ENCODE measurements at regions not wholly inside any gene's neighbourhood (a gene's known extent, or its start where the extent isn't known, plus 50 kb on each side); places are given as distances from the start of the nearest gene placed in this dataset.
"Not testable (repeated sequence)": the region's sequence is repeated elsewhere in the genome, so short reads cannot be mapped to it uniquely, and the experiment has no call there.

GRCh38 chr16:52727849-52728248 lies 180.9 kb upstream of the TOX3 start:
- no peak for DNase-seq (ENCODE audit: low read depth)

GRCh38 chr16:52727441-52727840 lies 180.5 kb upstream of the TOX3 start:
- DNase-seq (ENCODE audit: low read depth), result no peak

- DNase-seq (ENCODE audit: low read depth), result no peak
These were observed 178.5 kb upstream of the TOX3 start for GRCh38 chr16:52725461-52725860.

- no peak for DNase-seq (ENCODE audit: low read depth)
These were observed 178.1 kb upstream of the TOX3 start for GRCh38 chr16:52725043-52725442.

GRCh38 chr16:52721331-52721730 lies 174.4 kb upstream of the TOX3 start:
- DNase-seq (ENCODE audit: low read depth), result no peak

- no peak for DNase-seq (ENCODE audit: low read depth)
These were observed 171.1 kb upstream of the TOX3 start for GRCh38 chr16:52718046-52718445.

DNA sequence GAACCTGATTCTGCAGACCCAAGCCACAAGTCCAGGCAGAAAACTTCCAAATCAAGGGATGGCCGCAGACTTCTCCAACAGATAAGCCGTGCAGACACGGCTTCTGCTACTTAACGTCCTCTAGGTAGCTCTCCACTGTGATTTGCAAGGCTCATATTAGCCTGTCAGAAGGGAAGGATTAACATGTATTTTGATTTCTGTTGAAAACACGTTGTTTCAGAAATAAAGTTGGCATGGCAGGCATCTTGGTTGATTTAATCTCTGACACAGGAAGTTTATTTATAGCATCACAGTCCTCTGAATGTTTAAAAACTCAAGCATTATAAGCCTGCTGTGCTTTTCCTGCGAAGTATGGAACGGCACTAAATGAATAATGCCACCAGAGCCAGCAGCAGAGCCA lies 166.8 kb upstream of the TOX3 start:
- DNase-seq (ENCODE audit: low read depth), result no peak

DNA sequence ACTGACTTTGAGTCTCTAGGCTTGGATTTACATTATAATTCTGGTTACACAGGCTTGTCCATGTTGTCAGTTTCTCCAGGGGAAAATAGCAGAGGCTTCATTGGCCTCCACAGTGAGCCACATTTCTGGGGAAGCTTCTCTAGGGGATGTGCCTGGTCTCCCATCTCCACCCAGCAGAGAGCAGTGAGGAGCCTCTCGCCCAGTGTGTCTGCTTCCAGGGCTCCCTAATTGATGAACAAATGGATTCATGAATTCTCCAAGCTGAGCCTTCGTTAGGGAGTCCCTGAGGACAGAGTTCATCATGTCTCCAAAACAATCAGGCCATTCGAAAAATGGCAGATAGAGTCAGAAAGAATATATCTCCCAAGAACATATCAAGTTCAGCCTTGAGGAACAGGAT lies 162.4 kb upstream of the TOX3 start:
- no peak for DNase-seq (ENCODE audit: low read depth)

GRCh38 chr16:52708476-52708875 lies 161.5 kb upstream of the TOX3 start:
- no peak for DNase-seq (ENCODE audit: low read depth)

DNA sequence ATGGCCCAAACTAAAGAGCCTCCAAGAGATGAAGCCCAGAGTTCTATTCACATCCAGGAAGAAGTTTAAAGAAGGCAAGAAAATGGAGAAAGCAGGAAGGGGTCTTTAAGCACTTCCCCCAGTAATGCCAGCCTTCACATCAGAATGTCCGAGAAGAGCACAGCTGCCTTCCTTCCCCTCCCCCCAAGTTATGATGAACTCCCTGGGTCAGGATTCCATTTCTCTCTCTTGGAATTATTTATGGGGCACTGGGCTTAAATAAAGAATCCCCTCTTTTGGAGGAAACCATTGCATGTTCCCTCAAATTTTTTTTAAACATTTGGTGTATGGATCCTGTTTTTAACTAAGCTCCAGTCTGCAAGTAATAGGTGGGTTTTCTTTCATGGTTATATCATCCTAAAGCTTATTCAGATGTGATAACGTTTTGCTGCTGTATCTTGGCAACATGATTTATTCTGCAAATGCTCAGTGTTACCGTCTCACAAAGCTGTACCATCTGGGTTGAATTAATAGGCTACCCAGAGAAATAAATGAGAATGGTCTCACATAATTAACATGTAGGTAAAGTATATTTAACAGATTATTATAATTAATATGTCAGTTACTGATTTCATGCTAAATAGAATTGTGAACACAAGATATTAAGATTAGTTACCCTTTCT lies 160.9 kb upstream of the TOX3 start:
- no peak for DNase-seq (ENCODE audit: low read depth)

DNA sequence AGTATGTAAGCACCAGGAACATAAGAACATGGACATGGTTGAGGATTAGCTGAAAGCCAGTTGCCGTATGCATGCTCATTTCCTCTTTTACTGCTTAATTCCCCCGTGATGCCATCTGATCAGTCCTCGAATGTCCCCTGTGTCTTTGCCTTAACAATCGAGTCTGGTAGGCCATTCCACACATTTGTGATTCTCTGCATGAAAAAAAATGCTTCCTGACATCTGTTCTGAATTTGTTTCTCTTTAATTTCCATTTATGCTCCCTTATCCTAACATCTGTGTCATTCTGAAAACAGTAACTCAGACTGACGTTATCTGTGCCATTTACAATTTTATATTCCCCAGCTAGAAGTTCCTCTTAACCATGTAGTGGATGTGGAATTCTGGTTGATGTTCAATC lies 158.2 kb upstream of the TOX3 start:
- DNase-seq (ENCODE audit: low read depth), result no peak

DNA sequence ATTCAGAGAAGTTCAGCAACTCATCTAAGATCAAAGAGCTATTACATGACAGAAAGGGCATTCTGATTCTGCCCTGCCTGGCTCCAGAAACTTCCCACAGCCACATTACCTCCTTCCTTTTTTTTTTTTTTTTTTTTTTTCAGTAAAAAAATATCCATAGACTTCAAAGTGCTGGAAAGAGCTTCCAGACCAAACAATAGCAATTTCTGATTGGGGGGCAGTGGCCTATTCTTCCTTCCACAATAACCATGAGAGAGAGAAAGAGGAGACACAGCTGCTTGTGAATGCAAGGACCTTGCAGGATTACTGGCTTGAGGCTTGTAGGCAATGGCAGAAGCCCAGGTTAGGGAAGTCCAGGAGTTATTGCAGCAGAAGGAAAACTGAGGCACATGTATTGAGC lies 151.0 kb upstream of the TOX3 start:
- no peak for DNase-seq (ENCODE audit: low read depth)

DNA sequence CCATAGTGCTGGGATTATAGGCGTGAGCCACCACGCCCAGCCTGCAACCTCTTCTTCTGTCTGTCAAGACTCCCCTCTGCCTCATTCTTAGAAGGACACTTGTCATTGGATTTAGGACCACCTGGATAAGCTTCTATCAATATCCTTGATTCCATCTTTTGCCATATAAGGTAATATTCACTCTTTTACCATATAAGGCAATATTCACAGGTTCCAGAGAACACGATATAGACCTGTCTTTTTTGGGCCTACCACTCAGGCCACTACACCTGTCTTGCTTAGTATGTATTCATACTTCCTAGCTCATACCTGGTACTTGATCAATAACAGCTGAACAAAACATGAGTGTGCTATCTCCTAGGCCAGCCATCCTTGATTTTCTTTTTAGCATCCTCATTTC lies 149.2 kb upstream of the TOX3 start:
- no peak for DNase-seq (ENCODE audit: low read depth)

DNA sequence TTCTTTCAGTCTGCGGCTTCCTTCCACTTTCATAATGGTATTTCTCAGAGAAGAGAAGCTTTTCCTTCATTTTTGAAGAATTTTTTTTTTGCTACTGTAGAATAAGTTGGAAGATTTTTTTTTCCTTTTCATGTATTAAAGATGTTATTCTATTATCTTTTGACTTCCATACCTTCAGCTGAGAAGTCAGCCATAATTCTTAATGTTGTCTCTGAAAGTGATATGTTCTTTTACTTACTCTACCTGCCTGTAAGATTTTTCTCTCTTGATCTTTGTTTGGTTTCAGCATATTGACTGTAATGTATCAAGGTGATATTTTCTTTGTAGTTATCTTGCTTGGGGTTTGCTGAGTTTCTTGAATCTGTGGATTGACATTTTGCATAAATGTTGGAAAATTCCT lies 143.5 kb upstream of the TOX3 start:
- DNase-seq (ENCODE audit: low read depth), result no peak

DNA sequence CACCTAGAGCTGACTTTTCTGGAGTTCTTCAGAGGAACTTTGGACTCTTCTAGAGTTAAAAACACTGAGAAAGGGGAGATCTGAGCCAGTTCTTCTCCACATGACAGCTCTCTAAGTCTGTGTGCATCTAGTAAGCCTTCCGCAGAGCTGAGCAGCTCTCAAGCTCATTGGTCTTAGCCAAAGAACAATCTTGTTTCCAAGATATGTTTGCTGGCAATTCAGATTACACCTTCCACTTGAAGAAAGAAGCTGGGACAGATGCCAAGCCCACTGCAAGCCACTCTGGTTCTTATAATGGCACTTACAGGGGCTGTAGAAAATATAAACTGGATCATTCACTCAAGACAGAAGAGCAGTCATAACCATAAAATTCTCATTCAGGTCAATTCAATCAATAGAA lies 134.1 kb upstream of the TOX3 start:
- no peak for DNase-seq (ENCODE audit: low read depth)

DNA sequence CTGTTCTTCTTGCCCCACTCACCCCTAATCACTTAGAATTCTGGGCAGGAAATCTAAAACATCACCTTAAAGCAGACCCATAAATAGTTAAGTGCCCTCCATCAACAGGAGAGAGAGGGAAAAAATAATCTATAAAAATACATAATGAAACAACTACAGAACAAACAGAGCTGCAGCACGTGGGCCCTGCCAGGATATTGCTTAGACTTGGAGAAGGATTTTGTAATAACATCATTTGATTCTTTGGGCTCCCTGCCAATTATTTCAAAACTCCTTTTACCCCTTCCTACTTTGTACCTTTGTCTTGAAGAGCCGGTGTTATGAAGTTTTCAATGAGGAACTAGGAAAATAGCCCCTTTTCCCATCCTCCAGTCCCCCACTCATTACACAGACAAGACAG lies 130.6 kb upstream of the TOX3 start:
- DNase-seq (ENCODE audit: low read depth), result no peak

DNA sequence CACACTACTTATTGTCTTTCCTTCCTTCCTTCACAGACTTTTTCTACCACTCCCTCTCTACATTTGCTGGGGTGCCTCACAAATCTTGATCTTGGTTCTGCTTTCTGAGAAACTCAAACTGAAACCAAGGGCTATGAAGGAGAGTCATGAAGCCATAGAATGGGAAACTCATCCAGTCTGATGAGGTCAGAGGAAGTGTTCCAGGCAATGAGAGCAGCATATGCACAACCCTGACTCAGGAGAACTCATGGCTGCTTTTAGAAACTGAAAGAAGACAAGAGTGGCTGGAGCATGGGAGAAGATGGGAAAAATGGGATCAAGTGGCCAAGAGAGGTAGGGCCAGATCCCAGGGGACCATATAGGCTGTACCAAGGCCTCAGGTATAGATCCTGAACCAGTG lies 130.0 kb upstream of the TOX3 start:
- no peak for DNase-seq (ENCODE audit: low read depth)

- DNase-seq (ENCODE audit: low read depth), result no peak
These were observed 124.6 kb upstream of the TOX3 start for GRCh38 chr16:52671590-52671989.

DNA sequence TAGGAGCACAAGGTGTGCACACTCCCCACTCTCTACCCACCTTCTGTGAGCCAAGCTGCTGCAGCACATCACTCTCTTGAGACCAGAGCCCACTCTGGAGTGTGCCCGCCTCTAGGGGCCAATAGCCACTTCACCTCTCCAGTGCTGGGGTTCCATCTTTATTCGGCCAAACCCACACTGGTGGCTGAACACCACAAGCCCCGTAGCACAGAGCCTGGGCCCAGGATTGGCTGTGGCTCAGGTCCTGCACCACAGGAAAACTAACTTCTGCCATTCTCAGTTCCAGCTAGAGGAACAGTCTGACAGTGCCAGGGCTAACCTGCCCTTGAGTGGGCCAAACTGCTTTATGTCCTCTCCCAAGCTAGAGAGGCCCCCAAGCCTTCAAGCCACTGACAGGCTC lies 111.0 kb upstream of the TOX3 start:
- no peak for DNase-seq (ENCODE audit: low read depth)

GRCh38 chr16:52655916-52656315 lies 109.0 kb upstream of the TOX3 start:
- DNase-seq (ENCODE audit: low read depth), result not testable (repeated sequence)

DNA sequence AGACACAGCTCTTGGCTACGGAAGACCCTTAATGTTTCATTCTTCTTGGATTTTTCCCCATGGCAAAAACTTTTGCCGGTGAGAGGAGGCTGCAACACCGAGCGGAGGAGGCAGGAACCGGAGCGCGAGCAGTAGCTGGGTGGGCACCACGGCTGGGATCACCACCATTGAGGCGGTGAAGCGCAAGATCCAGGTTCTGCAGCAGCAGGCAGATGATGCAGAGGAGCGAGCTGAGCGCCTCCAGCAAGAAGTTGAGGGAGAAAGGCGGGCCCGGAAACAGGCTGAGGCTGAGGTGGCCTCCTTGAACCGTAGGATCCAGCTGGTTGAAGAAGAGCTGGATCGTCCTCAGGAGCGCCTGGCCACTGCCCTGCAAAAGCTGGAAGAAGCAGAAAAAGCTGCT lies 108.2 kb upstream of the TOX3 start:
- DNase-seq (ENCODE audit: low read depth), result not testable (repeated sequence)

GRCh38 chr16:52652033-52652432 lies 105.1 kb upstream of the TOX3 start:
- DNase-seq (ENCODE audit: low read depth), result no peak

GRCh38 chr16:52650789-52651188 lies 103.8 kb upstream of the TOX3 start:
- no peak for DNase-seq (ENCODE audit: low read depth)

DNA sequence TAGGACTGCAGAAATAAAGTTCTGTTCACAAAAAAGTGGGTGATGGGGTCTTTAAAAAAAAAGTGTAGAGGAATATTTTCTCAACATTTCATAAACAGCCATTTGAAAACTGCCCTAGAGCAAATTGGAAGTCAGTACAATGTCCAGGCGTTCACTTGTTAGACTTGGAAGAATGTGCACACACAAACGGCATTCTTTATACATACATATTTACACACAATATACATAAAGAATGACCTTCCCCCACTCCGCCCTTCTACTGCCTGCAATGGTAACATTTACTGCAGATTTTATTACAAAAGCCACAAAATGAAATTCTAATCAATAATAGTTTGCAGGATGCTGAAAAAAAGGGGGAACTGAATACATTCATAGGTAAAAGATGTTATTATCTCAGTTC lies 103.4 kb upstream of the TOX3 start:
- DNase-seq (ENCODE audit: low read depth), result no peak

- no peak for DNase-seq (ENCODE audit: low read depth)
These were observed 102.9 kb upstream of the TOX3 start for GRCh38 chr16:52649870-52650269.

All from stimulated activated CD8-positive, alpha-beta memory T cell treated with anti-CD3 and anti-CD28 coated beads, Interleukin-4, amount 100 ng/mL, for 24 hours (primary cell).